Right lobe of liver (tissue), 6 donors: ENCODE measurements at regions not wholly inside any gene's neighbourhood (a gene's known extent, or its start where the extent isn't known, plus 50 kb on each side); places are given as distances from the start of the nearest gene placed in this dataset.

Experiments used
- ATAC-seq, 4 donors: fragments of 200-7000 bp; cut with Tn5 transposase; one replicate each; pipeline ENCODE4 v1.9.1; 2020; ENCODE audit warnings: mild to moderate bottlenecking in 4 of 4, moderate library complexity in 4 of 4
- DNase-seq, 3 donors: peaks; one replicate each; pipeline ENCODE4 v3.0.0-alpha.2; 2020
- H3K27ac ChIP-seq, 3 donors: fragments of 200-600 bp; one replicate each; pipeline ENCODE4 v1.8.0; 2022
- H3K27me3 ChIP-seq, 2 donors: fragments of 200-600 bp; one replicate each; pipeline ENCODE4 v1.8.0; 2022
- H3K36me3 ChIP-seq, 4 donors: fragments of 200-600 bp; sonication (generic) in 1 of 4; one replicate each; pipeline versions ENCODE4 v1.5.1 to v1.8.0; 2017 to 2022; ENCODE audit warnings: control low read depth in 1 of 4
- H3K4me1 ChIP-seq, 4 donors: fragments of 200-600 bp; sonication (generic) in 1 of 4; one replicate each; pipeline versions ENCODE4 v1.5.1 to v1.8.0; 2017 to 2022; ENCODE audit warnings: control low read depth in 1 of 4
- H3K4me3 ChIP-seq, 3 donors: fragments of 200-600 bp; one replicate each; pipeline ENCODE4 v1.8.0; 2022
- H3K9me3 ChIP-seq, 4 donors: fragments of 200-600 bp; sonication (generic) in 1 of 4; one replicate each; pipeline versions ENCODE4 v1.5.1 to v1.8.0; 2017 to 2022; ENCODE audit warnings: control low read depth in 1 of 4
- CTCF ChIP-seq, 4 donors: fragments of 200-600 bp in 3 of 4; fragments of 450-650 bp in 1 of 4; IDR thresholded peaks; one replicate each; pipeline versions ENCODE4 v1.5.1 to v1.8.0; 2016 to 2022; ENCODE audit warnings: antibody characterized with exemption in 4 of 4, mild to moderate bottlenecking in 2 of 4
- POLR2A ChIP-seq: fragments of 450-650 bp; IDR thresholded peaks from one replicate; pipeline ENCODE4 v1.6.1; 2017; ENCODE audit warnings: antibody characterized with exemption, mild to moderate bottlenecking
- WGBS: methylation state at CpG from one replicate; pipeline ENCODE4 v1.1.6; 2018; ENCODE audit warnings: low coverage, low lambda C conversion rate; ENCODE audit not compliant: insufficient coverage; ENCODE audit errors: missing lambda C conversion rate; 5-methylcytosine and 5-hydroxymethylcytosine counted together
- intact Hi-C, 2 donors: fragments of 100-400 bp; cut with DNase I; formaldehyde crosslinking; loops; one replicate each; pipeline versions ENCODE4 v1.11.2 to v1.14.1; 2022
- donor health status: DM: no; HTN: yes; CAD: no.
- donor health status: DM: no; HTN: no; CAD: no.
- donor health status: DM: no; HTN: no; CAD: no.
- donor health status: DM: no; HTN: yes; CAD: no.
- donor health status: DM: no; HTN: yes; CAD: no.

DNA sequence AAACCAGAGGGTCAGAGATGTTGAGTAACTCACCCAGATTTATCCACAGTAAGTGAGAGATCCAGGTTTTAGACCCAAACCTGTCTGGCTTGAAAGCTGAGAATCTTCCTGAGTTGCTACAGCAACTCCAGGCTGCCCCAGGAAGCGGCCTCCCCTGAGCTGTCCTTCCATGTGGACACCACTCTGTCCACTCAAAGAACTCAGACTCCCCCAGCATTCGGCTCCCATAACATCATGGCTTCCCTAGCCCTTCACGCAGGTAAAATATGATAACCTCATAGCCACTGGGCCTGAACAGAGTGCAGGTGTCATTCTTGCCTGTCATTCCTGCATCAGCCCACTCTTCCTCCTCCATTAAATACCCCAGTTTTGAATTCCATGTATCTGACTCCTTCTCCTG lies 657.8 kb downstream of the TBC1D22A start:
- no peak for TF ChIP-seq POLR2A
- TF ChIP-seq CTCF (IDR thresholded peaks at IDR 0.05), result no peak
- intact Hi-C loops, result no loop called here
- H3K4me3 ChIP-seq, result no peak overlapping the region
- ATAC-seq (no peak), DNase-seq (no peak)
- no peaks in the 10 kb centered on the region for H3K27me3 ChIP-seq
- 20% methylated on average over 1 of the region's 3 CpGs for WGBS
- H3K27ac ChIP-seq, result no peak overlapping the region
- H3K9me3 ChIP-seq, result no peaks in the 10 kb centered on the region
- H3K4me1 ChIP-seq, result no peaks in the 10 kb centered on the region
- H3K36me3 ChIP-seq, result no peaks in the 10 kb centered on the region

DNA sequence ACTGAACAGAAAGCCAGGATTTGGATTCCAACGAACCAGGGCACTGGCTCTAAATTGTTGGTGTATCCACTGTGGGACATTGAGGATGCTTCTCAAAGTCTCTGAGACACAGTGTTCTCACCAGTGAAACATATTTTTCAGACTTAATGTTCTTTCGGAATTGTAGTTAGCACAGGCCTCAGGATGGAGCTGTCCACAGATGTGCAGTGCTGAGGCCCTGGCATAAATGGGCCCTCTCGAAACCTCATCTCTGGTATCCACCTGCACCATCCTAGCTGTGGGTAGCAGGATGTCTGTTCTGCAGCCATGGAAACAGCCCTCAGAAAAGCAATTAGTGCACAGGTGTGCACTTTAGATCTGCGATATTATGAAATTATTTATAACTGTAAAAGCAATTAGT lies 656.8 kb downstream of the TBC1D22A start:
- WGBS, result 53% methylated on average over 4 of the region's 4 CpGs
- no peaks in the 10 kb centered on the region for H3K9me3 ChIP-seq
- H3K27ac ChIP-seq, result no peak overlapping the region
- no peaks in the 10 kb centered on the region for H3K4me1 ChIP-seq
- ATAC-seq (no peak), DNase-seq (no peak)
- intact Hi-C loops, result no loop called here
- TF ChIP-seq POLR2A (no peak), CTCF (IDR thresholded peaks at IDR 0.05) (no peak)
- no peaks in the 10 kb centered on the region for H3K36me3 ChIP-seq
- no peak overlapping the region for H3K4me3 ChIP-seq
- no peaks in the 10 kb centered on the region for H3K27me3 ChIP-seq

GRCh38 chr22:47417699-47418098 lies 655.2 kb downstream of the TBC1D22A start:
- Histone ChIP-seq H3K36me3 (no peaks in the 10 kb centered on the region), H3K27ac (no peak overlapping the region), H3K9me3 (no peaks in the 10 kb centered on the region), H3K4me1 (no peaks in the 10 kb centered on the region), H3K4me3 (no peak overlapping the region), H3K27me3 (no peaks in the 10 kb centered on the region)
- no peak for TF ChIP-seq CTCF (IDR thresholded peaks at IDR 0.05)
- TF ChIP-seq POLR2A, result no peak
- DNase-seq (no peak), ATAC-seq (no peak)
- intact Hi-C loops, result no loop called here
- 20% methylated on average over 1 of the region's 2 CpGs for WGBS

DNA sequence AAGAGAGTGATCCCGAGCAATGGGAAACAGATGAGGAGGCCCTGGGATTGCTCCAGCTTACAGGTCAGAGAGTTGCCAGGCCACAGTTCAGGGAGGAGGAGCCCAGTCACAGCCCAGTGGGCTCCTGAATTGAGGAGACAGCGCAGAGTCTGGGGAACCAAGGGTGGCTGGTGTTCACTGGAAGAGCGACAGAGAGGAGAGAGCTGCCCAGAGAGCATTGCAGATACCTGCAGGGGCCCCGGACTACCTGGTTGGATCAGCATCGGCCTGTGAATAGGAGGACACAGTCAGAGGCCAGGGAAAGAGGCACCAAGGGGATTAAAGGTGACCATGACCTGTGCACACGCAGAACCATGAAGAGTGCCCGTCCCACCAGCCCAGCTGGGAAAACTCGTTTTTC lies 648.6 kb downstream of the TBC1D22A start:
- H3K36me3 ChIP-seq, result no peaks in the 10 kb centered on the region
- H3K4me1 ChIP-seq, result no peaks in the 10 kb centered on the region
- ATAC-seq (no peak), DNase-seq (no peak)
- H3K27ac ChIP-seq, result no peak overlapping the region
- no peaks in the 10 kb centered on the region for H3K9me3 ChIP-seq
- no peaks in the 10 kb centered on the region for H3K27me3 ChIP-seq
- TF ChIP-seq POLR2A, result no peak
- no peak for TF ChIP-seq CTCF (IDR thresholded peaks at IDR 0.05)
- H3K4me3 ChIP-seq, result no peak overlapping the region
- intact Hi-C loops, result no loop called here
- WGBS, result 54% methylated on average over 8 of the region's 8 CpGs
